RCC 7860 (cell line): ENCODE measurements at regions not wholly inside any gene's neighbourhood (a gene's known extent, or its start where the extent isn't known, plus 50 kb on each side); places are given as distances from the start of the nearest gene placed in this dataset.
"Not testable (repeated sequence)": the region's sequence is repeated elsewhere in the genome, so short reads cannot be mapped to it uniquely, and the experiment has no call there.

Experiments used
- DNase-seq: peaks from one replicate; pipeline ENCODE4 v3.0.0-alpha.2; 2015; ENCODE audit warnings: low spot score
- FAIRE-seq: peaks from 2 replicates; lab custom pipeline; 2012; peaks lifted over from hg19 to GRCh38; lab: Jason Lieb, UNC

DNA sequence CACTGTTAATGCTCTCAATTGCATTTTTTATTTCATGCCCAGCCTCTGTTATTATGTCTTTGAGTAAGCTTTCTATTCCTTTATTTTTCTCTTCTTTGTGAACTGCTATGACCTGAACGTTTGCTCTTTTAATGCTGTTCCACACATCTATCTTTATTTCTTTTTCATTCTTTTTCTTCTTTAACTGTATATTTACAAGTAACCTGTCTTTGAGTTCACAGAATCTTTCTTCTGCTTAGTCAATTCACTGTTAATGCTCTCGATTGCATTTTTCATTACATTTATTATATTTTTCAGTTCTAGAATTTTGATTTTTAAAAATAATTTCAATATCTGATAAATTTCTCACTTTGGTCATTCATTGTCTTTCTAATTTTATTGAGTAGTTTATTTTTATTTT is 316.3 kb upstream of the MEF2C start:
- FAIRE-seq (no peak), DNase-seq (no peak)

DNA sequence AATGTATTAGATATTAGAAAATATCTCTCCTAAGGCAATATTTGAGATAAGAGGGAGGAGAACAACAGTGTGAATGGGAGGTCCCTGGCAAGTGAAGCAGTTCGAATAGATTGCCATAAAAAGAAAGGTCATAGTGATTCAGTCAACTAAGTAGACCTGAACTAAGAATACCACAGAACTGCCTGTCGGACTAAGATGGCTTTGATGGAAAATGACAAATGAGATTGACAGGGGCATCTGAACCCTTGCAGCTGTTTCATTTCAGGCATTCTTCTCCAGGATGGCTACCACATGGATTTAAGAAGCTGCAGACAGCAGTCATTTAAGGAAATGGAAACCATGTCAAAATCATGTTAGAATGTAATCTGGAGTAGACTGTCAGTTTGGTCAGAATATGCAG is 308.4 kb upstream of the MEF2C start:
- no peak for DNase-seq
- FAIRE-seq = no peak

DNA sequence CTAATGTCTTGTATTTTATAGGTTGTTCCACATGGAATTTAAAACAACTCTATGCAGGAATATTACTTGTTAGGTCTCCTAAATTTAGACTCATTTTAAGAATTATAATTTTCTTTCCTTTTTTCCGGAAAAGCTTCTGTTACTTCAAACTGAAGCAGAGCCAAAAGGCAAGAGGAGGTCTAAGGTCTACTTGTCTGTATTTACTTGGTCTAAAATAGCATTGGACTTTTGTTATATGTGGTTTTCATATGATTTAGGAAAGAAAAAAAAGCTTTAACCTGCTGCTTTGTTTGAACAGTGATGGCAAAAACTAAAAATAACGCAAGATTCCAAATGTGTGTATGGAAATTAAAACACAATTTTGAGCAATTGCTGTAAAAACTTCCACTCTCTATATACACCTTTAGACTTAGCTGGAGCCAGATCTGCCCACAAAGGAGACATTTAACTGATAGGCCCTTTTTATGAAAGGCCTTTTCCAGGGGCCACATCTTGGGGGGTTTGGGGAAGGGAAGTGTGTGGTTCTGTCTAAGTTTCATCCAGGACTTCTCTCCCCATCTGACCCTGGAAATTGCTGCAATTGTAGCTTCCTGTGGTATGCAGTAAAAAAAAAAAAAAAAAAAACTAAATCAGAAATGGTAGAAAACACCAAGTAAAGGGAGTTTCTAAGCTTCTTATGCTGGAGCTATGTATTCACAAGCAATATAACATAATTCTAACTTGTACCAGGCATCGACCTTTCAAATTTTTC is 307.7 kb upstream of the MEF2C start:
- FAIRE-seq = no peak
- no peak for DNase-seq

DNA sequence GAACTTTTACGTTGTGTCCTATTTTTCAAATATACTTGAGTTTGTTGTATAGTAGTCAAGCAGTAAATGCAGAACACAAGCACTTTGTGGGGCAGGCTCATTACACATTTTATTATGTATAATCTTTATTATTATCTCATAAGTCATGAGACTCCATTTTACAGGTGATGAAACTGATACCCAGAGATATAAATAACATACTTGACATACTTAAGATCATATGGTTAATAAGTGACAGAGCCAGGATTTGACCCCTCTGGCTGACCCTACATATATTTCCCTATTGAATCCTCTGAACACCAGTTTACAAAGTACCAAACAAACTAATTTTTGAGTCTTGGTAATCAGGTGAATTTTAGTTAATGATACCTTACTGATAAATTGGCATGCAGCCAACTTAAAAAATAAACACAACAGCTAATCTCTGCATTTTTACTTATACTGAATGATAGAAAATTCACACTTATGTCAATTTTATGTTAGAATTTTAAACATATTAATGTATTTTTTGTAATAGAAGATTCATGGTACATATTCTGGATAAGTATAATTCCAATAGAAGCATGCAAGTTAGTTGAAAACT is 305.0 kb upstream of the MEF2C start:
- DNase-seq = no peak
- no peak for FAIRE-seq

DNA sequence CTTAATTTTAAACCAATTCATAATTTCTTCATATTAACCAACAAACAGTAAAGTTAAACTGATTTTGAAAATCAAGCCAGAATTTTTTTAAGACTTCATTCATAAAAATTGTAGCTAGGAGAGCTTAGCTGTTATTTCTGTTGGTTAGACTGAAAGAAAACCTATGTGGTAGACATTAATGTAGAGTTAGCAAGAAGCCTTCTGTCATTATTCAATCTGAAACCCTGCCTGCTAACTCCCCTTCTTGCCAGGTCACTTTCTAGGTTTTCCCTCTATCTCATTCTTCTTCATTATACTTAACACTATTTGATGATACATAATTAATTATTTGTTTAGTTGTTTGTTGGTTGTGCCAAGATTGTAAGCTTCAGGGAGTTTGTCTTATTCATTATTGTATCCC is 304.3 kb upstream of the MEF2C start:
- DNase-seq (no peak), FAIRE-seq (no peak)

DNA sequence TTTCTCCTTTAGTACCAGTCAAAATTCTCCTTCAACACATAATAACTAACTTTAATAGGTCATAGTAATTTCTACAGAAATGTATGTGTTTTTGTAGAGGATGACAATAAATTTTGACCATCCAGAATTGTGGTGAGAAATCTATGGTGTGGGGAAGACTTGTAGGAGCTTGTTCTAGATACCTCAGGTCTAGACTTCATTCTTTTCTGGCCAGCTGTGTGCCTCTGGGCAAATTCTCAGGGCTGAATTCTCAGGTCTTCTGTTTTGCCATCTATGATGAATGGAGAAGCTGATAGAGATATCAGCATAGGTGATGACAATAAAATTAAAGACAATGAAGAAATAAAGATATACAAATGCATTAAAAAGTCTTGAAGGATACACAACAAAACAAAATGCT is 298.6 kb upstream of the MEF2C start:
- FAIRE-seq = no peak
- DNase-seq = no peak

DNA sequence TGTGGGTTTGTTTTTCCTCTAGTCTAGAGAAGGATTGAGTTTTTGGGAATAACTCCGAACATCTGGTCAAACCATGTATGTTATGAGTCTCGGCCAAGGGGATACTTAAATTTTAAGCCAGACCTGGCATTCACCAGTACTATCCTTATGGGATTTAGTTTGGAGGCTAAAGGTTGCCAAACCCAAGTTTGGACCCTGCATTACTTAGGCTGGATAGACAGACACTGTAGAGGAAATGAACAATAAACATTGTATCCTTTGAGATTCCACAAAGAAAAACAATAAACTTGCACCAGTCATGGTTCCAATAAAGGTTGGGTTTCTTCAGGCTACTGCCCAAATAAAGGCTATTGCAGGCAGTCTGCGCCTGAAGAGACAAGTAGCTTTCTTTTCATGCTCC is 296.7 kb upstream of the MEF2C start:
- DNase-seq (no peak), FAIRE-seq (no peak)

DNA sequence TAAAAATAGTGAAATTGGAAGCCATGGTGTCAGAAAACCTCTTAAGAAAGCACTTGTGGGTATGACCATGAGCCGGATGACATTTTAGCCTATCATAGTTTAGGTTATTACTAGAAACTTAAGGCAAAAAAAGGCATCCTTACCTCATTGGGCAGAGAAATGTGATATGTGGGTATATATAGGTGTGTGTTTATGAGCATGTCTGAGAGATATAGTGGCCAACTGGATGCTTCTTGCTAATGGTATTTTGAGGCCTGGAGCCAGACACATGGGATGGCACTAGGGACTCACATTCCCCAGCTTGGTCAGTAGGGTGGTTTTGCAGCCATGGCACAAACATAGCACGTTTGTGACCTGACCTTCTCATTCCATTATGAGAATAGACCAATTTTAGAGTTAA is 295.6 kb upstream of the MEF2C start:
- FAIRE-seq = no peak
- no peak for DNase-seq

DNA sequence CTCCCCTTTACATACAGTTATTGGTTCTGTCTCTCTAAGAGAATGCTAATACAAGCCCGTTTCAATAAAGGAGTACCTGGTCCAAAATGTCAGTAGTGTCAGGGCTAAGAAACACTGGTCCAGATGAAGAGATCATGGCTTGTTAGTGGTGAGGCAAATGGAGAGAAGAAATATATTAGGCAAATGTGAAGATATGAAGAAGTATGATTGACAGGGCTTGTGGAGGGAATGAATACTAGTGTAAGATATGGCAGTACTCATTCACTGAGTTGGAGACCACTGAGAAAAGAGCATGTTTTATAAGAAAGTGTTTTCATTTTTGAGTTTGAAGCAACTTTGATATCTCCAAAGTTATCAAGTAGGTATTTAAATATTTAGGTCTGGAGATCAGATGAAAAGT is 290.5 kb upstream of the MEF2C start:
- no peak for DNase-seq
- no peak for FAIRE-seq

DNA sequence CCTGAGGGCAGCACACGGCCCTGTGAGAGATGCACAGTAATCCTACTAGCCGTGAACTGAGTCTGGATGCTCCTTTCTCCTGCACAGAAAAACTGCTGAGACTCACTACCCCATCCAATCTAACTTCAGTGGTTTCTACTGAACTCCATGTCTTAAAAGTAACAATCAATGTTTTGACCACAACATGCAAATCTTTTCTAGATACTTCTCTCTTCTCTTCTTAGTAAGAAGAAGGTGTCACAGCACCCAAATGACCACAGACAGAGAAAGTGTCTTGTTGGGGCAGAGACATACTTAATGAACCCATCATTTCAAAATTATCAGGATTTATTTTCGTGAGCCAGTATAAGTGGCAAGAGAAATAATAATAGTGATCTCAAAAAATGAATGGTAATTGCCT is 285.8 kb upstream of the MEF2C start:
- DNase-seq = no peak
- no peak for FAIRE-seq

DNA sequence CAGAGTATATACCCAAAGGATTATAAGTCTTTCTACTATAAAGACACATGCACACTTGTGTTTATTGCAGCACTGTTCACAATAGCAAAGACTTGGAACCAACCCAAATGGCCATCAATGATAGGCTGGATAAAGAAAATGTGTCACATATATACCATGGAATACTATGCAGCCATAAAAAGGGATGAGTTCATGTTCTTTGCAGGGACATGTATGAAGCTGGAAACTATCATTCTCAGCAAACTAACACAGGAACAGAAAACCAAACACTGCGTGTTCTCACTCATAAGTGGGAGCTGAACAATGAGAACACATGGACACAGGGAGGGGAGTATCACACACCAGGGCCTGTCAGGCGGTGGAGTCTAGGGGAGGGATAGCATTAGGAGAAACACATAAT is 281.7 kb upstream of the MEF2C start:
- not testable (repeated sequence) for FAIRE-seq, DNase-seq

DNA sequence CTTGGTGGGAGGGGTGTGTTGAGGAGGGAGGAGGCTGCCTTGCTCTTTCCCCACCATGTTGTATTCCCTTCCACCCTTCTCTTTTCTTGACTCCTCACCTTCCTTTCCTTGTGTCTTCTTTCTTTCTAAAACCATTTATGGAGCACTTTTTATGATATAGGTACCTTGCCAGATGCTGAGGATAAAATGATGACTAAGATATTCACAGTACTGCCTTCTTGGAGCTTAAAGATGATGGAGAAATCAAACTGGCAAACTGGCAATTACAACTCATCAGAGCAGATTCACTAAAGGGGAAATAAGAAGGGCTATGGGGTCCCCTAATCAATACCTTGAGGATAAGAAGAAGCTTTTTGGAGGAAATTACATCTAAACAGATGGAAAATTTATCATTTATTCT is 273.2 kb upstream of the MEF2C start:
- no peak for FAIRE-seq
- no peak for DNase-seq

DNA sequence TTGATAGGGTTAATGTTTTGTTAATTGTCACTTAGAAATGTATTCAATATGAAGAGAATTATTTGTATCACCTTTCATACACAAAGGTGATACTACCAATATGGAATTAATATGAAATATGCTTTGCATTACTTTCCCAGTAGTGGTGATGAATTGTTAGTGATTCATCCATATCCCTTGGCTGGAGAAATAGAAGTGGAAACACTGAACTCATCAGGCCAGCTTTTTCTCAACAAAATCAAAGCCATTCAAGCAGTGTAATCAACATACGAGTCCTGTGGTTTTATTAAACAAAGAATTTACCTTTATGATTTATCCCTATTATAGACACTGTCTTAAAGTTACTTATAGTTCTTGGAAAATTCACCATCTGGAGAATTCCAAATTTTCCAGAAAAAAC is 264.0 kb upstream of the MEF2C start:
- FAIRE-seq (no peak), DNase-seq (no peak)

DNA sequence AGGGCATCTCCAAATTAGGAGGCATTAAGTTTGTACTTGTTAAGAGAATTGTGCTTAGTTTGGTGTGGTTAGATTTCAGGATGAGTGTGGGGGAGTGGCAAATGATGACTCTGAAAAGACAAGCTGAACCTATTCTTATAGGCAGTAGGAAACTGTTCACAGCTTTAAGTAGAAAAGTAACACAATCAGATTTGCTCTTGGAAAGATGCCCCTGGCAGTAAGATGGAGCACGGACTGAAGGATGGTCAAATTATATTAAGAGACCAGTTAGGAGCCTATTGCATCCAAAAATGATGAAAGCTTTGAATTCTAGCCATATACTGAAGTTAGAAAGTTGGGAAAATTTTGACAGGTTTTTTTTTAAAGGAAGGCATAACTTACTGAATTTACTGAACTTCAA is 254.2 kb upstream of the MEF2C start:
- FAIRE-seq (no peak), DNase-seq (no peak)

DNA sequence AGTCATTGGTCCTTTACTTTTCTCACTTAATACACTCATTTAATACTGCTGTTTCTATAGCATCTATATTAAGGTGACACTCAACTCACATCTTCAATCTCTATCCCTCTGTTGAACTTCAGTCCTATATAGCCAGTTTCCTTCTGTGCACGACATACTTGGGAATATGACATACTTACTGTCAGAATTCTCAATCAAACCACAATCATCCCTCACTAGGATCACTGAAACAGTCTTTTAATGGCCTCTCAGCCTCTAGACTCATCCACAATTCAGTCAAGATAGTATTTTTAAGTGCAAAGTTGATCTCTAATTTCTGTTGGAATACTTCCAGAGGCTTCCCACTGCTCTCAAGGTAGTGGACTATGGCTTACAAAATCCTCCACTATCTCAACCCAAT is 251.0 kb upstream of the MEF2C start:
- FAIRE-seq (no peak), DNase-seq (no peak)

DNA sequence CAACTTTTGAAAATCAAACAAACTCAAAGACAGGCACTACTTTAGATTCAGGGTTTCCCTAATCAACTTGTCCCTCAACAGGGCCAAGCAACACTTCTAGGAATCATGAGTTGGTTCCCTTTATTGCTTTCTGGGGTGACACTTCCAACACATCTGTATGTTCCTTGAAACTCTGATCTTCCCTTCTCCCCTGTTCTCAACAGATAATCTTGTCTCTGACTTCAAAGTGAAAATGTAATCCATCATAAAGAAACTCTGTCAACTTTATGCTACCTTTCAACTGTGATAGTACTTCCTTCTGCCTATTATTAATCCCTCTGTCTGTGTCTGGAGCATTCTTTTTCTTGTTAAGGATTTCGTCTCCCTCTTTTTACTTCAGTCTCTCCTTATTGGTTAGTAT is 250.1 kb upstream of the MEF2C start:
- DNase-seq (no peak), FAIRE-seq (no peak)

DNA sequence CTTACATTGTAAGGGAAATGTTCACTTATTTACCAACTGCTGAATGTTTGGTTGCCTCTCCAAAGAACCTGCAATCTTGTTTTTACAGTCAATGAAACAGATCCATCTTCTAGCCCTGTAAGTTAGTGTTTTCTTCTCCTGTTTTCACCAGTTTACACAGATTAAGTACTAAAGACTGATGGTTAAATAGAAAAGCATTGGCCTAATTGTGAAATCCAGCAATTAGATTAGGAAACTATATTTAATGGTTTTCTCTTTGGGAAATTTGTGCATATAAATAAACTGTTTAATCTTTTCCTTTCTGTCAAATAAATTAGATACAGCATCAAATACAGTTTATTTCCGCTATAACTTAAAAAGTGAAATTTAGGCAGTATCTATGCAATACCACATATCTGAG is 247.9 kb upstream of the MEF2C start:
- DNase-seq = no peak
- FAIRE-seq = no peak

DNA sequence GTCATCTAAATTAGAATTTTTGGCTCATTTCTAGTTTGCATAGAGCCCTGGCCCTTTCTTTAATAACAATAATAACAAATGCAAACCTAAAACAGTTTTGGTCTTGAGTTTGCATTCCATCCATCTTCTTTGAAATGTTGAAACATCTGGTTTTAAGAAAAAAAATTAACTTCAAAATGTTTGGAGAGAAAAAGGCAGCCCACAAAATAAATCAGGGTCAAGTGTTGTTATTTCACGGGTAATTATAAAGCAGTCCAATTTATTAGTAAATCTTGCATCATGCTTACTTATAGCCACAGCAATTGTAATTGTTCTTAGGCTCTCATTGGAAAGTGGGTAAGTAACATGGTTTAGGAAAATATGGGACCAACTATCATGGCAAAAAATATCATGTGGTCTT is 247.0 kb upstream of the MEF2C start:
- DNase-seq (no peak), FAIRE-seq (no peak)

DNA sequence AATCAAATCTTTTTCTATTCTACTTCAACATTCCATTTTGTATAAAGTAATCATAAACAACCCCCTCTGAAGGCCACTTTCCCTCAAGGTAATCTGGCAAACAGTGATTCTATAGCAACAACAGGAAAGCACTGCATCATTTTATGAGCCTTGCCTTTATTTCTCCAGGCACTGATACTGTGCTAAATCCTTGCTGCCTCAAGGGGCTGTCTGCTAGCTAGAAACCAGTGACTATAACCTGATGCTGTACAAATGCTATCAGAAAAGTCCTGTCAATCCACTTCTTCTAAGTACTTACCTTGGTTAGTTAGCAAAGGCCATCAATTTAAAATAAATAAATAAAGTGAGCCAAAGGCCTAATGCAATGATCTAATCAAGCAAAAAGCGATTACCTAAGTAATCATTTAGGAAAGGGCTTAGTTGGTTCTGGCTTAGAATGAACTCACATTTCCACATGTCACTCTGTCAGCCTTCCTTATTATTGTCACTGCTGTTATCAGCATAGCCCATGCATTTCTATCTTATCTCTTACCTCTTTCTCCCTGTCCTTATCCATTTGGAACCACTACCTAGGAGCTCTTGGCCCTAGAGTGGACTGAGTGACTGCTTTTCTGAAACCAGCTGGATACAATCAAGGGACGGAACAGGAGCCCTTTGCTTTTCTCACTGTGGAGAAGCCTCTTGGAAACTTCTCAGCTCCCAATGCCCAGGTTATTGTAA is 246.1 kb upstream of the MEF2C start:
- no peak for FAIRE-seq
- no peak for DNase-seq

DNA sequence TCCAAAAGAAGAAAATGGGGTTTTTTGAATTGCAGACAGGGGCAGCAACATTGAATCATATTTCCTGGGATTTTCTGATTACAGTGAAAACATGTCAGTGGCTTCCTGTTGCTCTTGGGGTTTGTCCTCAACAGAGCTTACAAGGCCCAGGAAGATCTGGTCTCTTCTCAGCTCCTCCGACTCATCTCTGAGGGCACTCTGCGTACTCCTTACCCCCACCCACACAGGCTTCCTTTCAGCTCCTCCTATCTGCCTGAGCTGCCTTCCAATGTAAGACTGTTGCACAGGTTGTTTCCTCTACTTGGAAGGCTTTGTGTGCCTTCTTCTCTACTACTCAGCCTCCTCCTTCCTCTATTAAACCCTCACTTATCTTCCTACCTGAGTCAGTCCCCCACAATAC is 245.1 kb upstream of the MEF2C start:
- DNase-seq (no peak), FAIRE-seq (no peak)

DNA sequence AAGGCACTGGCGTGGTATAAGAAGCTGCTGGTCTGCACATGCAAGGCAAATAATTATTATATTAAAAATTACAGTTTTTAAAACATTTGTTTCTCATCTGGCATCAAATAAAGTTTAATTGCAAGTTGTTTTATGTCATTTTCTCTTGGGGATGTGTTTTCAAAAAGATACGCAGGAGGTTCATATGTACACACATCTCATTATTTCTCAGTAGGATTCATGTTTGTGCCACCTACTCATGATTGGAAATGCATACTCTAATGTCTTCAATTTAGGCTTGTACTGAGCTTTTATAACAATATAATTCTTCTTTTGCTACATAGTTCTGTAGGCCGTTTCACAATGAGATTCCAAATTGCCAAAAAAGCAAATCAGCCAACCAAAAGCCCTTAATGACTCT is 244.2 kb upstream of the MEF2C start:
- no peak for FAIRE-seq
- DNase-seq = no peak

DNA sequence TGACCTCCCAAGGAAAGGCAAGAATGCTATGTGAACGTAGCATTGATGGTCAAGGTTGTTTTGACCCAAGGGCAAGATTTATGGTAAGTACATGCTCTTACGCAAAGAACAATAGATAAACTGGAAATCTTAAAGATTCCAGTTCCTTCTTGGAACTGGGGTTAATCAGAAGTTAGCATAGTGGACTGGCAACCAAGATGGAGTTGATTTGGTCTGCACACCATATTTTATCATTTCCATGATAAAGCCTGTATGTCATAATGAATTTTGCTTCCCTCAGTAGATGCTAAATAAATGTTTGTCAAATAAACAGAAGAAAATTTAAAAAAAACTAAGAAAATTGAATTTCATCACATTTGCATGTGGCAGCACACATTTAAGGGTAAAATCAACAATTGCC is 242.4 kb upstream of the MEF2C start:
- FAIRE-seq (no peak), DNase-seq (no peak)
